LHCN-M2 (cell line): ENCODE measurements at regions not wholly inside any gene's neighbourhood (a gene's known extent, or its start where the extent isn't known, plus 50 kb on each side); places are given as distances from the start of the nearest gene placed in this dataset.

Source experiments
- DNase-seq: peaks from one replicate; pipeline ENCODE4 v3.0.0-alpha.2; 2012; ENCODE audit warnings: low read depth

DNA sequence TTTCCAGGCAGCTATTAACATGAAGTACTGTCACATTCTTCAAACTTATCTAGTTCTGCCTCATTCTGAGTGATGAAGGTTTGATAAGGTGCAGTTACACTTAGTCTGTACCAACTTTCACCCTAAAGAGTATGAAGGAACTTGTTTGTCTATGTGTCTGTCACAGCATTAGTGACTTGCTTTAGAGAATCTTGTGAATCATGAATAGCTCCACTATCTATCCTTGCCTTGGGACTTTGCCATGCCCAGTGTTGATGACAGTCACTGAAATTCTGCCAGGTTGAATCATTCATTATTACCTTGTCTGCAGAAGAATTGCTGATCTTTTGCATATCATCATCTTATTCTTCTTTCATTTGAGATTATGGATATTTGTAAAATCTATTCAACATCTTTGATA lies 50.9 kb upstream of the A1CF start:
- DNase-seq = no peak

DNA sequence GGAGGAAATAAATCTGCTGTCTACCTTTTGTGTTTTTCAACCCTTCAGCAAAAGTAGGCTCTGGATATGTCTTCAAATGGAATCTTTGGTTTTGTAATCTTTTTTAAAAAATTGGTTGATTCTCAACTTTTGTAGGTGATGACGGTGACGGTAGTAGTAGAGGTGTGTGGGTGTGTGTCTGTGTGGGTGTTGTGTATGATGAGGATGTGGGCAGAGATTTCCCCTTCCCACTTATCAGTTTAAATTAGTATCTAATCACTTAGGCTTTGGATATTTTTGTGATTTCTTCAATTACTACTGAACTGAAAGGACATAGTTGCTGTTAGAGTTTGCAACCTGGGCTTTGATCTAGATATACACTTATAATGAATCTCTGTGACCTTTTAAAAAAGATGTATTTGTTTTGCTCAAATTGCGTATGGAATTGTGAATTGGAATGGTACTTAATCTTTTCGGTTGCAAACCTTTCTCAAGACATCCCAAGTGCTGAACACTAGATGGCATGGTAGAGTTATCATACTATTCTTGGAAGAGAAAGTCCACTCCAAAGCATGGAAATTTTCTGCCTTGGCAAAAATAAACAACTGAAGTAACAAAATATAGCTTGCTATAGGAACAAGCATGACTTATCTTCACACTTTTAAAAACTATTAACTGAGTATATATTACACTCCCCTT lies 51.9 kb upstream of the A1CF start:
- DNase-seq = peak; percentile 41

DNA sequence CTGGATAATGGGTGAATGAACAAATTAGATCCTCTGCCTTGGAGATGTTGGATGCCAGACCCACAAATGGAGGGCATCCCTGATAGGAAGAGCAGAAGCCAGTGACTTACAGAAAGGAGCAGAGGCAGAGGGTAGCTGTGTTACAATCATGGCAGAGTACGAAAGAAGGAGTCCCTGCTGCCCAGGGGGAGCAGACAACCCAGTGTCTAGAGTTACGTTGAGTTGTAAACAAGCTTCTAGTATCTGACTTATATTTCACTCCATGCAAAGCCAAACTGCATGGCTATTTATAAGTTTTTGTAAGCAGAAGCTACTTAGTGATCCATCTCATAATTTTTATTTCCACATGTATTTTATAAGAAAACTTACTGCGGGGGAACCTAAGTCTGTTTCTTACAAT lies 56.2 kb upstream of the A1CF start:
- no peak for DNase-seq

DNA sequence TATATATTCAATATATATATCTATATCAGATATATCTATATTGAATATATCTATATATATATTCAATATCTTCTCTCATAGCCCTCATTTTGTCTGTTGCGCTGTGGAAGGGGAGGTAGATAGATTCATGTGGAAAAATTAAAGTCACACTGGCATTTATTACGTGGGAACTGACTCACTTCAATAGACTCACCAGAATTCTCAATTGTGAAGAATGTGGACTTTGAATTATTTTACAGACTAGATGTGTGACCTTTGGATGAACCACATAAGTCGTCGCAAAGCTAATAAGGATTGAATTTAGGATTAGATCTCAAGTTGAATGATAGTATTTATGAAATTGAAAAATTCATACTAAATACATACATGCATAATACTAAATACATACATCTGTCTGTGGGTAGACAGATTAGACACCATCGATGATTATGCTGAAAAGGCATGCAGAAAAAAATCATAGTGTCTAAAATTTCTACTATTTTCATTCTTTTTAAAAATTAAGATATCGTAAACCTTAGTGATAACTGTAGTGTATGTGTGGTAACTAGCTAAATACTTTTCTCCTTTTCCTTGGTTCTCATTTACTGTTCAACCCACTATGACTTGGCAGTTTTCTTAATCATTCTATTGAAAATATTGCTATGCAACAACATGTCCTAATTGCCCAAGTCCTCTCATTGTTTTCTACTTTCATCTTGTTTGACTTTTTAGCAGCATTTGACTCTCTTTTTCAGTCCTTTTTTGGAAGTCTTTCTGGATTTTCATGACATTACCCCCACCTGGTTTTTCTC lies 61.8 kb upstream of the A1CF start:
- DNase-seq = peak; percentile 11

DNA sequence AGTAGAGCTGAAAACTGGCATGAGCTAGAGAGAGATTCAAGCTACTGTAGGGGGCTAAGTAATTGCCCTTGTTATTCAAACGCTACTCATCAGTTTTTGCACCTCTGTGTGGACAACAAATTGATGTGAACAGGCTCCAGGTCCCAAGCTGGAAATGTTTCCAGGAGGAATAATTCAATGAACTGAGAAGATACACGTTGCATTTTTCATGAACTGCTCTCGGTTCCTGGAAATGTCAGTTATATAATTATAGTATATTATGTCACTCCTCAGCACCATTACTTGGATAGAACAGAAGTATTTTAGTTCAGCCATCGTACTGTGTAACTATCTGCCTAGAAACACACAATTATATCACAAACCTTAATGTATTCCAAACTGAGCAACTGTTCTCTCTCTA lies 65.9 kb upstream of the A1CF start:
- no peak for DNase-seq

DNA sequence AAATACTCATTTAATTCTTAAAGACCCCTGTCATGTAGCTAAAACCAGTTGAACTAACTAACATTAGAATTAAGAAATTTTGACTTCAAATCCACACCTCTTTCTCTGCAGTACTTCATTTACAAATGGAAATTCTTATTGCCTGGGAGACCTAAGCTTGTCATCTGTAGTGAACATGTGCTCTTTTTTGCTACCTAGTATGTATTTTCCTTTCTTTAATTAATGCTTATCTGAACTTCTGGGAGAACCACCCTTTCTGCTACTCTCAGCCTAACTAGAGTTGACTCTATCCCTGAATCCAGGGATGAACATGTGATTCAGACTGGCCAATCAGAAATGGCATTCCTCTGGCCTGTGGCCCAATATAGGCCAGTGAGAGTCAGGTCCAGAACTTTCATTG lies 75.9 kb upstream of the A1CF start:
- no peak for DNase-seq

DNA sequence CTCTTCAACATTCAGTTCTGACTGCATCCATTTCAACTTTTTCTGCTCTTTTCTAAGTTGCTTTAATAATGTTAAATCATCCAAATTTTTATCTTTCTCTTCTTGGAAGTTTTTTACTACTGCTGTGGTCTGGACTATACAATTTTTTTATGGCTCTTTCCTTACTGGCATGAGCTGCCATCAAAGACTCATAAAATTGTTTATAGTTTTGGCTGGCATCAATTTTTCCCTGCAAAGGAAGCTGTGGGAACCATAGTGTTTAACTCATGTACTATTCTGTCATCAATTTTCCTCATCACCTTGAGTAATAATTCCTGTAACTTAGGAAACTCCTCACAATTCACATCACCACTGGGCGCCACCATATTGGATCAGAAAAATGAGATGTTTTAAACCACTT lies 77.6 kb upstream of the A1CF start:
- DNase-seq = no peak

DNA sequence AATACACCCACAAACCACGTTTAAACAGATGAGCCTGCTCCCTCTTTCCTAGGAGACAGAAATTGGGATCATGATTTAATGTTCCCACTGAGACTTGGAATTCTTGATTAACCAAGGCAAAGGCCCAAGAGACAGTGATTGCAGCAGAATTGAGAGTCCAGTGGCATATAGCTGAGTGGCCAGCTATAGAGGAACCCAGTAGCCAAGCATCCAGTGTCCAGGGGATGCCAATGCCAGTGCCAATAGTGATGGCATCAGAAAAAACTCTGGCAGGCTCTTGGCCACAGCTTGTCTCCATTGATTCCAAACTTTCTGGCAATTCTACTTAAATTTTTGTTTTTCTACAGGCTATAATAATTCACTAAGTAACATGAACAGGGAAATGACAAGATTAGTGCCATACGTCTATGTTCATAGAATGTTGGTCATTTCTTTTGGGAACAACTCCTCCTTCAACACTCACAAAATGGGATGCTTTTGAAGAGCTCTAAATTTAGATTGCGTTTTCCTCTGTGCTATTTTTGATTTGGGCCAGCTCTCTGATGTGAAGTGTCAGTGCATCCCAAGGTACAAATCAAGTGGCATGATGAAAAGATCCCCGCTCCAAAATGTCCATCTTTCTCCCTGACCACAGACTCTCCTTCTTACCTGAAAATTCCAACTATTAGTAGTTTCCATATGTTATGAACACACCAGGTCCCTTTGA lies 83.1 kb upstream of the A1CF start:
- no peak for DNase-seq

DNA sequence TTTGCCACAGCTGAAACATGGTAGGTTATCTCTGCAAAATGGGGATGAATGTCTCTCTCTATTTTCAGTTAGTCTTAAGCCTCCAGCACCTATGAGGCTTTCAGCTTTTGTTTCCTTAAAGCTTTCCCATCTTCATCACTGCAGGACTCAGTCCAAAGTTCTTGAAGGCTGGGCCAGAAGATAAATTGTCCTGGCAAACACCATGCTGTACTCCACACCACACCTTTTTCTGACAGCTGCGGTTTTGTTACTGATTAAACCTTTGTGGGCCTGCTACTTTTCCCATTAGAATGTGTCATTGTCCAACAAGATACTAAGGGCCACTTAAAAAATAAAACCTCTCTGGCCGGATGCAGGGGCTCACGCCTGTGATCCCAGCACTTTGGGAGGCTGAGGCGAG lies 87.2 kb upstream of the A1CF start:
- no peak for DNase-seq

DNA sequence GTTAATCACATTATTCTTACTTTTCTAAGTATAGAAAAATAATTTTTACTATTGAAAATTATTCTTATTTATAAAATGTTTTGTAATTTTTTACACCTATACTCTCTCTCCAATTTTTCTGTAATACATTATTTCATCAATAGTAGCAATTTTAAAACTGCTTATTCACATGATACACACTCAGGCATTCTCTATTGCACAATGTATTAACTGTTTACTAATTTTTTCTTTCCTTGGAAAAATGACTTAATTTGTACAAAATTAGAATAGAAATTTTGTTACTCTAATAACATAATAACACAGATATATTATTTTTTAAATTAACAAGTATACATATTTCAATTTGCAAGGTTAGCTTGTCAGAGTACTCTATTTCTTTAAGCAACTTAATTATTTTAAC lies 92.9 kb upstream of the PRKG1 start:
- no peak for DNase-seq

DNA sequence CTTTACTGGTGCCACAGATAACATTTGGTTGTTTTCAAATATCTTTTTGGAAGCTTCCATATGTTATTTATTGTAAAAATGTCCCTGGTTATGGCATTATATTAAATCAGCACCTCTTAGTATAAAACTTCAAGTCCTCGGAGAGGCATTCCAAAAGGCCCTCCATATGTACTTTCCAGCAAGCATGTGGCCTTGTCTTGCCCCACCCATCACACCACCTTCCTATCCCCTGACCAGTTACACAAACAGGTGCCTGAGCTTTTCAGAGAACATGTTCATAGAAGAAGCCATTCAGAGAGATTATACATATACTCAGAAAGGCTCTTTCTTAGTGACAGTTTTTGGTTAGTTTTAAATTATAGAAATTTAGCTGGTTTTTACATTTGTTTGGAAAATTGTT lies 92.4 kb upstream of the PRKG1 start:
- no peak for DNase-seq

DNA sequence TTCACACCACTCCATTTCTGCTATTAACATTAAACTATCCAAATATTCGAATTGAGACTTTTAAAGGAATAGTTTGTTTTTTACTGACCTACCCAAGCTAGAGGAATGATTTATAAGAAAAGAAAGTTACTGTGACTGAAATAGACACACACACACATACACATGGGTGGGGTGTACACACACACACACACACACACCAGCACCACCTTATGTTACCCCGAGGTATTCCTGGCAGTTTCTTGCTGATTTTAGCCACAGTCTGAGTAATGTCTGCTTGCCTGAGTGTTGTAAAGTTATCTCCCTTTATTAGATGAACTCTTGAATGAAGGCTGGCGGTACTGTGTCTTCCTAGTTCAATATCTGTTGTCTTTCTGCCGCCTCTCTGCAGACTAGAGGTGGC lies 91.3 kb upstream of the PRKG1 start:
- DNase-seq = no peak

DNA sequence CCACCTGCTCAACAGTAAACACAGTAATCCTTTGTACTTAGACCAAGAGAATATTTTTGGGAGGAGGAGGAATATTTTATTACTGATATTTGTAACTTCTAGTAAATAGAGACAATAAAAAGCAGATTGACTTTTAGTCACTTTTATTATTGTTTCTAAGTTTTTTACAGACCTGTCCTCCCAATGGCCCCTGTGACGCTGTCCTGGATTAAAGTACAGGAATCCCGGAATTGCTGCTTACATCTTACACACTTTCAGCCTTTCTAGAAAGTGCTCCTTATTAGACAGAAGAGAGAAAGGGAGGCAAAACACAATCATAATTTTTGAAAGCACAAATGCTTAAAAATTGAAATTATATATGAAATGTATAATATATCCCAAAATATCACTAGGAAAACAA lies 86.4 kb upstream of the PRKG1 start:
- no peak for DNase-seq

DNA sequence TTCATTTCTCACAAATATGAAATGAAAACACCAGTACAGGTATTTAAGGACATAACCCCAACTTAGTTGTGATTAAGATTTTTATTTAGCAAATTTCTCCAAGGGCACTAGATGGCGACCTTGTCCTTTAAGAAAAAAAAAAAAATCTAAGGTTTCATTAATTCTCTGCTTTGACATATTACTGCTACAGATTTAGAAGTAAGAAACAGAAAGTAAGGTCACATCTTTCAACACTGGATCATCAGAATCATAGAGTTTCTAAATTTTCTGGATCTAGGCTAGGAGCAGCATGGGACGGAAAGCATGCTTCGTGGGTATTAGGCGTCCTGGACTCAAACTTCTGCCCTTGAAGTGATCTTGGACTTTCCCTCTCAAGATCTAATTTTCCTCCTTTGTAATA lies 85.5 kb upstream of the PRKG1 start:
- DNase-seq = no peak

DNA sequence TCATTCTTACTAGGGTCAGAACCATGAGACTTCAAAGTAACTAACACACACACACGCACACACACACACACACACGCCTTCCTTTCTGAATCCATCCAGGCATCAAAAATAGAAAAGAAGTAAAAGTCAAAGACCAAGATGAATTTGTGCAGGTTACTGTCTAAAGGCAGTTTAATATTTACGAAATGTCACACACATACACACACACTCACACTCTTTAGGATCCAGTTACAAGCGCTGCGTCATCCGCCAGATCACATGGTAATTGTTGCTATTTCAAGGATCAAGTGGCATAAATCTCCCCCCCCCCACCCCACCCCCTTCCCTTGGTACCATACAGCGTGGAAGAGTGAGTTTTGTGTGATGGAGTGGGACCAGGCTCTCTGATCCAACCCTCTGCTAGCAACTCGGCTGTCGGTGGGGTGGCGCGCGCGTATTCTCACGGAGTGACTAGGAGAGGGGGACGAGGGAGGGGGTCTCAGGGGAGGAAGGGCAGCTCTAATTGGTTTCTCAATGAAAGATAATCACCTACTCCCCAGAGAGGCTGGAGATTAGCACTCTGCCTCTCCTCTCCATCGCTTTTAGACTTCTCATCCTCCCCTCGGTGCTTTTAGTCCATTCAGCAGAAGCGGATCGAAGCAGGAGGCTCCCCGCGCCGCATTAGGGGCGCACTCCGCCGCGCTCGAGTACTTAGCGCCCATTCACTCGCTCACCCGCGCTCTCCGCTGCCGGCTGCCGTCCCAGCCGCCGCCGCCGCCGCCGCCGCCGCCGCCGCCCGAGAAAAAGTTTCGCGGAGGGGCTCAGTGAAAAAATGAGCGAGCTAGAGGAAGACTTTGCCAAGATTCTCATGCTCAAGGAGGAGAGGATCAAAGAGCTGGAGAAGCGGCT lies 83.5 kb upstream of the PRKG1 start:
- DNase-seq = peak; percentile 71

DNA sequence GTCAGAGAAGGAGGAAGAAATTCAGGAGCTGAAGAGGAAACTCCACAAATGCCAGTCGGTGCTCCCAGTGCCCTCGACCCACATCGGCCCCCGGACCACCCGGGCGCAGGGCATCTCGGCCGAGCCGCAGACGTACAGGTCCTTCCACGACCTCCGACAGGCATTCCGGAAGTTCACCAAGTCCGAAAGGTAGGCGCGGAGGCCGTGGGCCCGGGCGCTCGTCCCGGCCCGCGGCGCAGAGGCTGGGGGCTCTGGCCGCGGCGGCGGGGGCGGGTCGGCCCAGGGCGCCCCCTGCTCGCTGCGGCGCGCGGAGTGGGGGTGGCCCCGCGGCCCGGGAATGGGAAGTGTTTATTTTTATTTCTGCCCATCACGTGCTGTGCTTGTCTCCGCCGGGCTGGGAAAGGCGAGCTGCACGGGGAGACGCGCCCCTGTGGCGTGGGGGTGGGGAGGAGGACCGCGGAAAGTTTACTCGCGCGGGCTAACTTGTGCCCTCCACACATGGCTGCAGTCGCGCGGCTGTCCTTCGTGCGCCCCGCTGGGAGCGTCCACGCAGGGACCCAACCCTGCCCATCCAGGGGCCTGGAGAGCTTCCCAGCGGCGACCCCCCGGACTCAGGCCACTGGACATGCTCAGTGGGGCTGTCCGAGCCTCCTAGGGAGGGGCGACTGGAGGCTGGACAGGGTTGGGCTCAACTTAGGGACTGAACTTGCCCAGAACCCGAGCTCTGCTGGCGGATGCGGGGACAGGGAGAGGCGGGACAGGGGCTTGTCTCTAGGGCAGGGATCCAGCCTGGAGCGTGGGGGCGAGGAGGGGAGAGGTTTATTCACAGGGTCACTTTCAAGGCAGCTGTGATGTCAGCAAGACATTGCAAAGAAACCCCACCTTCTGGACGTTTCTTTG lies 82.6 kb upstream of the PRKG1 start:
- DNase-seq = peak; percentile 31

DNA sequence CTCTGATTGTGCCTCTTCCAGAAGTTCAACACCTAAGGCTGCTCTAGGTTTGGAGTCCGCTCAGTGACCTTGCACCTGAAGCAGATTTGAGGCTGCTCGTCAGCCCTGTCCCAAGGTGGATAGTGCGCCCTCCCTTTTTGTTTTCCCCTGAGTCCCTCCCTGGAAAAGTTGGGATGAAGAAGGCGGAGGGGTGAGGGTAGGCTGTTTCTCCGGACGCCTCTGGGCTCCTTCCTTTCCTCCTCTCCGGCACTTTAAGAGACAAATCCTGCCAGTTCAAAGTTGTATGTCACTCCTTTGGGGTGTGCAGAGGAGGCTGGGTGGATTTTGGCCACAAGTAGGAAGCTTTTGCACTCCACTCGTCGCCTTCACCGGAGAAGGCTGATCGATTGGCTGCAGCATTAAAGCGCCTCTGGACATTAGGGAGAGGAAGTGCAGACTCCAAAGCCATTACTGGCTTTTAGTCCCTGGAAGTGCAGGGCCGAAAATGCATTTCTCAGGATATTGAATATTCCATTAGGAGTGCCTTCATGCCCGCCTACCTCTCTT lies 81.9 kb upstream of the PRKG1 start:
- DNase-seq = peak; percentile 26

DNA sequence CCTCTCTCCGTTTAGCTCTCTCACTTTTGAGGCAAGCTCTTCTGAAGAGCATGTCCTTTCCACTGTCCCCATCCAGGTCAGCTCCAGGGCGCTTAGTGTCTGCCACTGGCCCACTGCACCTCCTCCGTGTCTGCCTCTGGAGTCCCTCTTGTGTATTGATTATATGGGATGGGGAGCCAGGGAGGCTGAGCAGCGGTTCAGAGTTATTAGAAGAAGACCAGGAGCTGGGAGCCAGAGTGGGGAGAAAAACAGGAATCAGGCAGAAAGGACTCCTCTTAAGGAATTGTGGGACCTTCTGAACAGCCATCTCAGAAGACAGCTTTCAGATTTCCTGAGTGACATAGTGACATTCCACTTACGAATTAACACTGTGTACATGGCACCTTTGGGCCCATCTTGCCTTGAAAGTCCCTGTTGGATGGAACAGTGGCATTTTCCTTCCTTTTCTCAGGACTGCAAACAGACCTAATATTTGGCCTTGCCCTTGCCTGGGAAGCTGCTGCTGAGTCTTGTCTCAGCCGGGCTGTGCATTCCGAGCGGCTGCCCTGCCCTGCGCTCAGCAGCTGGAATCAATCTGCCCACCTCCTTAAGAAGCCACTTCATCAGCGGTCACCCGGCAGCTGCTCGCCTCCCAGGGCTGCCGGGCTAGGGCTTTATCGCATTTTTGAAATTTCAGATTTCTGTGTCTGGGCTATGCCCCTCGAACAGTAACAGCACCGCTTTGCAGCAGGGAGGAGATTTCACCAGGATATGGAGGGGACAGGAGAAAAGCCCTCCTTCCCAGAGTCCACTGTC lies 81.1 kb upstream of the PRKG1 start:
- peak; percentile 73 for DNase-seq

DNA sequence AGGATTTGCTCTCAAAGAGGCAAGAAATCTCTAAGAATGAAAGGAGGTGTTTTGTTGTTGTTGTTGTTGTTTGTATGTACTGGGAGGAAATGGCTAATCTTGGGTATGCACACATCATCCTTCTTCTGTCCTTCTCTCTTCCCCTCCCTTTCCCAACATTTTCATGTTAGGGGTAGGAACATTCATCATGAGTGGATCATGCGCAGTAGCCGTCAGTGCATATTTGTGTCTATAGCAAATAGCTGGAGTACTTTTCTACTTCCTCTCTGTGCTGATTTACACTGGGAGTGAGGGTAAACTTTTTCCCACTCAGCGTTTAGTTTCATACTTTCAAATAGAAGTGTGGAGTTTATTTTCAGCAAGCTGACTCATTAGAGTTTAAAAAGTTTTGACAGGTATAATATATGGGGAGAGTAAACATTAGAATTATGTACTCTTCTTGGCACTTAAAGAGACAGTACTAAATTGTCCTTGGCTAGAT lies 80.5 kb upstream of the PRKG1 start:
- DNase-seq = peak; percentile 69
